Activated CD8-positive, alpha-beta memory T cell treated with anti-CD3 and anti-CD28 coated beads, Interleukin-2, amount 50 U/mL, for 24 hours (primary cell): ENCODE measurements at regions not wholly inside any gene's neighbourhood (a gene's known extent, or its start where the extent isn't known, plus 50 kb on each side); places are given as distances from the start of the nearest gene placed in this dataset.
"Not testable (repeated sequence)": the region's sequence is repeated elsewhere in the genome, so short reads cannot be mapped to it uniquely, and the experiment has no call there.

Experiments used
- DNase-seq: peaks from one replicate; pipeline ENCODE4 v3.0.0-alpha.2; 2020; ENCODE audit errors: extremely low read depth

DNA sequence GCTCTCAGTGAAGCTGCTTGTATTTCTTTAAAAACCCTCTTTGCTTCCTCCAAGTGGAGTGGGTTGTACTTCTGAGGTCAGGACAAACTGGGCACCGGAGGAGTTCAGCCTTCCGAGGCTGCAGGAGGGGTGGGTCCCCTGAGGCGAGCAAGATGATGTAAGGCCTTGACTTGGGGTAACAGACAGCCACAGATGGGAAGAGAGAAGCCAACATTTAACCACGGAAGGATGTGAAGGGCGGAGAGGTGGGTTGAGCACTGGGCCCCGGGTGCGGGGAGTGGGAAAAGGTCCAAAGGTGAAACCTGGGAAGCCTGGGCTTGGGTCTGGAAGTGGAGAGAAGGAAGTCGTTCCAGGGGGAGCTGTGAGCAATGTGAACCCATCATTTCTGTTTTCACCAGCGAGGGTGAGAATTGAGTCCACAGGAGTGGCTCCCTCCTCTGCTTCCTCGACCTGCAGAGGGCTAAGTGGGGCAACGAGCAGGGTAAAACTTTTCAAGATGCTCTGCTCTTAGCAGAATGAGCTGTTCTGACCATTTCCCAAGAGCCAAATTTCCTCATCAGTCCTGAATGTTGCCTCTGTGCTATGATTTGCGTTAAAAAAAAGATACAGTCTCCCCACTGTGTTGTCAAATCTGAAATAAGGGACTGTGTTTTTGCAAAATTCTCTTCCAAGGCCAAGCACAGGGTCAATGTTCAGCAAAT is 137.7 kb upstream of the CRHR1 start:
- DNase-seq: no peak

DNA sequence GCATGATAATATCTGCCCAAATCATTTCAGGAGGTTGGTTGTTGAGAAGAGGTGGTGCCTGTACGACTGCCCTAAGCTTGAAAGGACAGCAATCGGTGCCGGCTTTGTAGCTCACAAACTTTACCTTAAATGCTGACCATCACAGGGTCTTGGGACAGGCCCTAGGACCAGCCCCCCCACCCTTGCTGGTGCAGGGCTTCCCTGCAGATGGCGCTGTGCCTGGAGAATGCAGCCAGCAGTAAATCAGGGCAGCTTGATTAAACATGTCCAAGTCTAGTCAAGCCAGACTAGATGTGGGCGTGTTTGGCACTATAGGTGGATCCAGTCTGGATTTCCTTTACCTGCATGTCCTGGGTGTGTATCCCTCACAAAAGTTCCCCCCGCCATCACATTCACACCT is 135.5 kb upstream of the CRHR1 start:
- DNase-seq: no peak

DNA sequence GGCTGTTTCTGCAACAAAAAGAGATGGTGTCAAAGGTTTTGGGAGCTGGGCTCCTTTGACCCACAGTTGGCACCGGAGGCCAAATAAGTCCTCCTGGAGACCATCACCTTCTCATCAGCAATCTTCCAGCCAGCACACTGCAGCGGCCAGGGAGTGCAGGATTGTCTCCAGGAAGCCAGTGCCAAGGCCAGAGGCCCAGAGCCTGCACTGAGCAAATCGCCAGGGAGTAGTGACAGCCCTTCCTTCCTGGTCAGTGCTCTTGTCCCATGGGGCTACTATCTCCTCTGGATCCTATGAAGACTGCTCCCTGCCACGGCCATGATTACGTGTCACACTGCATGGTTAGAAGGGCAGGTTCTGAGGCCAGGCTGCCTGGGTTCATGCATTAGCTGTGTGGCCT is 134.3 kb upstream of the CRHR1 start:
- DNase-seq: no peak

DNA sequence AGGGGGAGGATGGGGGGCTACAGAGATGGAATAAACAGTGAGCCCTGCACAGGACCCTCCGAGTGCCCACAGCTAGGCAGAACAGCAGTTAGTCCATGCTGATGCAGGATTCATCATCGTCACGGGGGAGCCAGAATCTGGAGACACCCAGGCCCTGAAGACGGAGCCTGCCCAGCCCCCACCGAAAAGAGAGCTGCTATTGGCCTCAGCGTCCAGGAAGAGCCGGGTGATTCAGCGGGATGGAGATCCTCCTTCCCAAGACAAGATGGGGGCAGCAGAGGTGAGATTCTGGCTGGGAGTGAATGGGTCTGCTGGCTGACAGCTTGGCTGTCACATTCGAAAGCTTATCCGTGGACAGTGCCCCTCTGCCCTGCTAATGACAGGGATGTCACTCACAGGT is 133.6 kb upstream of the CRHR1 start:
- DNase-seq: no peak

DNA sequence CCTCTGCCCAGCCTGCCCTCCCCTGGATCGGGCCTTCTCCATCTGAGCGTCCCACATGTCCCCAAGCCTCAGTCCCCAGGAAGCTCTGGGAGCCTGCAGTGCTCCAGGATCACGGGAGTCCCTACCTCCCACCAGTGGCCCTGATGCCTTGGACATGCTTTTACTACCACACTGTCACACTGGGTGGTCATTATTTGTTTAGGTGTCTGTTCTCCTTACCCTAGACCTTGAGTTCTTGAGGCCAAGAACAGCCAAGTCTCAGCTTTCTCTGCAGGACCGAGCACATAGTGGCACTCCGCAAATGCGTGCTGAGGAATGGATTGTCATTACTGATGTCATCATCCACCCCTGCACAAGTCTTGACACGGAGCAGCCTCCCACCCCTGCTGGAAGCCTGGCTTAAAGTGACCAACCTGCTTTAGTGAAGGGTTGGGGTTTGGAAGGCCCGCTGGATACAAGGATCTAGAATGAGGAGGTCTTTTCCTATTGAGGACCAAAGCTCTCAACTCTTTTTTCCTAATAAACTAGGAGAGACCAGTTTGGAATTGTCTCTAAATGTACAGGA is 132.9 kb upstream of the CRHR1 start:
- no peak for DNase-seq

DNA sequence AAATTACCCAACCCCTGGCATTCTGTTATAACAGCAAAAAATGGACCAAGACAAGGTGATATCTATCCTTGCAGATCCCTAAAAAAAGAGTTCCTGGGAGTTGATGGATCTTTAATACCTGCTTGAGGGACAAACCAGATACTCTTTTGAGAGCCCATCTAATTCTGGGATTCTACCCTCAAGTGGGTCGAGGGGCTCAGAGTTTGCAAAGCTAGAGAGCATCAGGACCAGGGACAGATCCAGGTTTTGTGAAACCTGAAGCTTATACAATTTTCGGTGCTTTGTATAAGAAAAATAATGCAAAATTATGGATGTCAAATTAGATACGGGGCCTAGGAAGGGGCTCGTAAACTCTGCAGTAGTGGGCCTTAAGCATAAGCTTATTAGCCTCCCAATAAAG is 130.5 kb upstream of the CRHR1 start:
- no peak for DNase-seq

DNA sequence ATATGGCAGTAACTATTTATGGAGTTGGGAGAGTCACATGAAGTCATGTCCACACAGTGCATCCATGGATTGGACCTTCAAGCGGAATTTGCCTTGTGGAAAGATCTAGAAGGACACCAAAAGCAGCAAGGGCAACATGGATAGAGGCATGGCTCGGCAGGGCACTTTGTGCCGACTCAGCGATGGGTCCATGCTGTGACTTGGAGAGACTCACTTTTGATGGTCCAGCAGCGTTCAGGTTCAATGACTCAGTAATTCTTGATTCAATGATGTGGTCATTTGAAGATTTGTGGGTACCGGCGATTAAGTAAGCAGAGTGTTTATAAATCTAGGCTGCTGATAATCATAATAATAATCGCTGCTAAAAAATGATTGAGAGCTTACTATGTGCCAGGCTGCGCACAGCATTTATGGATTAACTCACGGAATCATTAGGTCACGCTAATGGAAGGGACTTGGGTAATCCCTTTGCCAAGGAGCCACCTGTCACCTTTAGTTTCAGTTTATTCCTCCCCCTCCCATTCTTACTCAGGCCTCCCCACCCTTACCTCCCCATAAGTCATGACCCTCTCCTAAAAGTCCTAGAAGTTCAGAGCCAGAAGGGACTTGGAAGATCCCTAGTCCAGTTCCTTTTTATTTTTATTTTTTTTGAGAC is 127.5 kb upstream of the CRHR1 start:
- no peak for DNase-seq

DNA sequence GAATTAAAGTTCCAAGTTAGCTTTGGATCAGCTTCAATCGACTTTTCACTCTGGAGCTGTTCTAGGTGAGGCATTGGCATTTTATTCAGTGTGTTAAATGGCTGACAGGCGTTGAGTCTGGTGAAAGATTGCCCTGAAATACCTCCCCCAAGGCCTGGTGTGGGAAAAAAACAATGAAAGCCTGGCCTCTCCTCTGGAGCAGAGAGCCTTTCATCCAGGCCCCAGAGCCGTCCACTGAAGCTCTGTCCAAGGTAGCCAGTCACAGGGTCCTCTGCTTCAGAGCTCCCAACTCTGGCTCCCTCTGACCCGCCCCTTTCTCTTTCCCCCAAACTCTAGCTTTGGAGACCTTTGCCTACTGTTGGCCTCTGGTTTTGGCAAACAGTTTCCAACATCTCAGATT is 123.6 kb upstream of the CRHR1 start:
- DNase-seq: no peak

DNA sequence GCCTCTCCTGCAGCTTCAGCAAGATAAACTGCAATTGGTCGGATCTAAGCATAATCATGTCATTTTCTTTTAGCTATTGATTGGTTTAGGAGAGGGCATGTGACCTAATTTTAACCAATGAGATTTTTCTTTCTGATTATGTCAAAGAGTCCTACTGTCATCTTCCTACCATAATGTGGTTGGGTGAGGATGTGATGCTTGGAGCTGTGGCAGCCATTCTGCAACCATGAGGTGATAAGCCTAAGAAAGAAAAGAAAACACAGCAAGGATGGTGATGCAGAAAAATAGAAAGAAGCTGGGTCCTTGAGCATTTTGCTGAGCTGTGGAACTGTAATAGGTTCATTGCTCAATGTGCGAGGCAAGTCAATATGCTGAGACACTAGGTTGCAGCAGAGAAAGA is 121.7 kb upstream of the CRHR1 start:
- DNase-seq: no peak

DNA sequence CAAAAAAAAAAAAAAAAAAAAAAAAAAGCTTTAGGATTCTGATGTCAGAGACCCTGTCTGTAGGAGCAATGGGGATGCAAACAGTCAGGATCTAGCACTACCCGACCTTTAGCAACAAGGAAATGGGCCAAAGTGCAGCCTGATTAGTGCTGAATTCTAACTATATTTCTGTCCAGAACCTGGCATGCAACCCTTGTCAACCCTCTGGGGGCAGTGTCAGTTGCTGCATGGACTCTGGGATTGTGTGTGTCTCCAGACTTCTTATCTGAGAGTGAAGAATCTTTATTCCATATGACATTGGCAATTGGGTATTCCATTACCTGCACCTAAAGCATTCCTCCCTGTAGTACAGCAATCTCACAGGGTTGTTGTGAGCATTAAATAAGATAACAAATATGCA is 120.3 kb upstream of the CRHR1 start:
- DNase-seq: no peak

DNA sequence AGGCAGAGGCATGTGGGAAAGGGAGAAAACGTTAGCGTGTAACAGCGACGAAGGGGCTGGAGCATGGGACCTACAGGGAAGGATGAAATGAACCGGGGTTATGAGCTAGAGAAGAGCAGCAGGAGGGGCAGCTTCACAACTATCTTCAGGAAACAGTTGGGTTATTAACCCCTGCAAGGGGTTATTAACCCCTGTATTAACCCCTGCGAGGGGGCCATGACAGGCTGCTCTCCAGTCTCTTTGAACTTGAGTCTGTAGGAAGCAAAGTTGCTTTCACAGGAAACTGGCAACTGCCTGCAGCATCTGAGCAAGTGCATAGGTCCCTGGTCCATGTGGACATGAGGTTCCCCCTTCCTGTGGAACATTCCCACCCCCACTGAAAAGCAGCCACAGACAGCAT is 119.2 kb upstream of the CRHR1 start:
- no peak for DNase-seq

DNA sequence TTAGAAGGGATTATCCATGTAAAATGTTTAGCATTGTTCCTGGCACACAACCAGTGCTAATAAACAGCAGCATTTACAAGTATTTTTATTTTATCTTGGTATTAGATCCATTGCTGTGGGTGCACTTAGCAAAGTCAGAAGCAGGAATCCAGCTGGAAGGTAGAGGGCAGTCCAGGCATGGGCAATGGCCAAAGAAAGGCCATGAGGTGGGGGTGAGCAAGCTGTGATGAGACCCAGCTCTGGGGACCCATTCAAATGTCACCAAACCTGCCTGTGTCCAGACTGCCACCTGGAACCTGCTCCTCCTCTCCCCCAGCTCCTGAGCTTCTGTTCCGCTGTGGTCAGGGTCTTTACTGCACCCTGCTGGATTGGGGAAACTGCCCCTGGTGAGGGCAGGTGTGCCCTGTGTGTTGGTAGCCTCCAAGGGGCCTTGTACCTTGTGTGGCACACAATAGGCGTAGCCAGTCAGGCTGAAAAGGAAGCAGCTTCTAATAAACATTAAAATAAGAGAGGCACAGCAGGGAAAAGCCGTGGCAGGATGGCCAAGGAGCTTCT is 118.0 kb upstream of the CRHR1 start:
- DNase-seq: no peak

DNA sequence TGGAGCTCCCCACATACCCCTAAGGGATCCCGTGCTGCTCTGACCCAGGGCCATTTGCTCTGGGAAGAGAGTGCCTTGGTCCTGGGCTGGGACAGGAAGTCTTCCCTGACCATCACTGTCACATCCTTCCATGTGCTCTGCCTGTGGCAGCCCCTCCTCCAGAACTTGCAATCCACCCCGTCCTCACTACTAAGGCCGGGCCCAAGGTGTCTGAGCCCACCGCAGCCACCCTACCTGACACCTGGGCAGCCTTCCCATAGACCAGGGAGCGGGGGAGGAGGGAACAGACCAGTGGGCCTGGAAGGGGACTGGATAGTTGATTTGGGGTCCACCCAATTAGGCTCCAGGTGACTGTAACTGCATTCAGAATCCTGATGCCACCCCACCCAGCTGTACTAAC is 117.5 kb upstream of the CRHR1 start:
- no peak for DNase-seq

DNA sequence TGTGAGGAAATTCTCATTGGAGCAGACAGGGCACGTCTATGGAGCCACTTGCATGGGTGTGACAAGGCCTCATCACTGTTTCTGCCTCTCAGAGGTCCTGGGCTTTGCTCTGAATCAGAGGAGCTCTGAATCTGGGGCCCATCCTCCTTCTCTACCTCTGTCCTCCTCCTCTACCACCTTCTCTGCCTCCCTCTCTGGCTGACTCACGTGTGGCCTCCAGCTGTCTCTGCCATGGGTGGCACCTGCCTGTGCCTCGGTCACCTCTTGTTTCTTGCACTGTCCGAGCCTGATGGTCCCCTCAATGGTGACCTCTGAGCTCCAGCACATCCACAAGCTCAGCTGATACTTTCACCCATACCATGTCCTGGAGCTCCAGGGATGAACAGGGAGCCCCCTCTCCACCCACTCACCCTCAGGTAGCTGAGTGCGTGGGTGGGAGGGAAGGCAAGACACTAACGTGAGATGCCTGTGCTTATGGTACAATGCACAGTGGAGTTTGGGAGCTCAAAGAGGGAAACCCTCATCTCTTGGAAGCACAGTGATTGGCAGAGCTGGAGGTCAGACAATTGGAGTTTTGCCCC is 116.4 kb upstream of the CRHR1 start:
- no peak for DNase-seq

DNA sequence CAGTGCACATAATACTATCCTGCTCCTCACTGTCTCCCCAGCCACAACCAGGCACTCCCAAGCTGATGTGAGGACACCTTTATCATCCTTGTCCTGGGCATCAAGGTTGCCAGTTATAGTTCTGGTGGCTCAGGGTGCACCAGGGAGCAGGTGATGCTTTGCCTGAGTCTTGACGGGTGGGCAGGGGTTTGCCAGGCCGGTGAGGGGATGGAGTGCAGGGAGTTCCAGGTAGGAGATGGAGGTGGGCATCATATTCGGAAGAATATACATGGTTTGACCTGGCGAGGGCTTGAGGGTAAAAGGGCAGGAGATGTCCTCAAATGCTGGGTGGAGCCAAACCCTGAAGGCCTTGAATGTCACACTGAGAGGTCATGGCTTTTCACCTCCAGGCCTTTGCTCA is 115.8 kb upstream of the CRHR1 start:
- DNase-seq: no peak

DNA sequence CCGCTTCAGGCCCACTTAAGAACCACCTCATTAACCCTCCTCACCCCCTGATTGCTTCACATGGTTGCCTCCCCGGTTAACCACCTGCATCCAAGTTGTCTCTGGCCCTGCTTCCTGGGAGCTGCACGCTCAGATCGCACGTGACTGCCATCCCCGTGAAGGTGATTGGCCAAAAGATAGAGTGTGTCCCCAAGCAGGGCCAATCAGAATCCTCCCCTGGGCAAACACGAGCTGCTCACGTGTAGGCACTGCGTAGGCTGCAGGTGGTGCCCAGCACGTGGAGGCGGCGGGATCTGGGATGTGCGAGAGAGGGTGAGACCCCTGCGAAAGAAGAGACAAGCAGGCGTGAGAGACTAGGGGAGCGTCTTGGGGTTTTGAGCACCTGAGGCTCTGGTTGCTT is 111.8 kb upstream of the CRHR1 start:
- DNase-seq: no peak

DNA sequence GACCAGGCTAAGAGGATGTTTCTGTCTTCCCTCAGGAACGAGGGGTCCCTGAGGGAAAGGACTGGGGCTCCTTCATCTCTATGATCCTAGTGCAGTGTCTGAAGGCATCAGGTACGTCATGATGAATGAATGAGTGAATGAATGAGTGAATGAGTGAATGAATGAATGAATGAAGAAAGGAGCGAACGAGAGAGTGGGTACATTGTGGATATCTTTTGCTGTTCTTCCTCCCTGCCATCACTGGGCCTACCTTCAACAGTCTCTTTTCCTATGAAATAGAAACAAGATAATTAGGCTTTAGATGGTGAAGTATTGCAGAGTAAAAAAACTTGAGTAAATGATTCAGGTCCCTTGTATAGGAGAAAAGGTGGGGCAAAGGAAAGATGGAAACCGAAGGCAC is 111.3 kb upstream of the CRHR1 start:
- no peak for DNase-seq

DNA sequence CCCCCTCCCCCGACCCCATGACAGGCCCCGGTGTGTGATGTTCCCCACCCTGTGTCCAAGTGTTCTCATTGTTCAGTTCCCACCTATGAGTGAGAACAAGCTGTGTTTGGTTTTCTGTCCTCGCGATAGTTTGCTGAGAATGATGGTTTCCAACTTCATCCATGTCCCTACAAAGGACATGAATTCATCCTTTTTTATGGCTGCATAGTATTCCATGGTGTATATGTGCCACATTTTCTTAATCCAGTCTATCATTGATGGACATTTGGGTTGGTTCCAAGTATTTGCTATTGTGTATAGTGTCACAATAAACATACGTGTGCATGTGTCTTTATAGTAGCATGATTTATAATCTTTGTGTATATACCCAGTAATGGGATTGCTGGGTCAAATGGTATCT is 110.4 kb upstream of the CRHR1 start:
- not testable (repeated sequence) for DNase-seq

DNA sequence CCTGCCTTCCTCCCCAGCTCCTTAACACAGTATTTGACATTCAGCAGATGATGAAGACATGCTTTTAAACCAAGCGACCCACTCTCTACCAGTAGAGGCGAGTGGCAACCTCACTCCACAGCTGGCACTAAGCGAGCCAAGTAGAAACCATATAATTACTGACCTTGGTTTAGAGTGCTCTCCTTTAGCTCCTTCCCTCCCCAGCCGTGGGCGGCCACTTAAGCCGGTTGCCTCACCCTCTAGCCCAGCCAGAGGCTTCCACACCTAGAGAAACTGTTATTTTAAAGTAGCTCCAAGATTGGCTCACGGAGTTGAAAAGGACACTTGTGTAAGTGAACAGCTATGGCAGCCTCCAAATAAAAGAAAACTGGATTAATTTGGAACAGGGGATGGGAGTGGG is 109.1 kb upstream of the CRHR1 start:
- DNase-seq: no peak

DNA sequence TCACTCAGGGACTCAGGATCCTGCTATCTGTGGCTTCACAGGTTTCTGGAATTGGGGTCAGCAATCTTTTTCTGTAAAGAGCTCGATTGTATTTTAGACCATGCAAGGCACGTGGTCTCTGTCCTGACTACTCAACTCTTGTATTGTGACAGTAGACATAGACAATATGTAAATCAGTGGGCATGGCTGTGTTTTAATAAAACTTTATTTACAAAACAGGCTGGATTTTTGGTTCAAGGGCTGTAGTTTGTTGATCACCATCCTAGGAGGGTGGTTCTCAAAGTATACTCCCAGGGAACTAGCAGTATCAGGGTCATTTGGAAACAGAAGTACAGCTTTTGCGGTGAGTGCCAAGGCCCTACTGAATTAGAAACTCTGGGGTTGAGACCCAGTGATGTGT is 108.2 kb upstream of the CRHR1 start:
- DNase-seq: no peak

DNA sequence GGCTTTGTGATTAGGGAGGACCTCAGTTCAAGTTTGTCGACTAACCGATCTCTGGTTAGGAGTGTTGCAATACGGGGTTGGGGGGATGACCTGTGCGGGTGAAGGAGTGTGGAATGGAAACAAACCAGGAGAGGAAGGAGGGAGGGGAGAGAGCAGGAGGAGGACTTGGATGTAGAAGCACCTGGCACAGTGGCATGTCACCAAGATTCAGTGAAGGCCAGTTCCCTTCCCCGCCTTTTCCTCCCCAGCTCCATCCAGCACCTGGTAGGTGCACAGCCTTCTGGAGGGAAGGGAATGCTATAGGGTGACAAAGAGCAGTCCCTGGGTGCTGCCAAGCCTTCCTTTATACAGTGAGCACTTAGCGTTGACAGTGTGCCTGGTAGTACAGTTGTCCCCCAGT is 107.4 kb upstream of the CRHR1 start:
- DNase-seq: no peak

DNA sequence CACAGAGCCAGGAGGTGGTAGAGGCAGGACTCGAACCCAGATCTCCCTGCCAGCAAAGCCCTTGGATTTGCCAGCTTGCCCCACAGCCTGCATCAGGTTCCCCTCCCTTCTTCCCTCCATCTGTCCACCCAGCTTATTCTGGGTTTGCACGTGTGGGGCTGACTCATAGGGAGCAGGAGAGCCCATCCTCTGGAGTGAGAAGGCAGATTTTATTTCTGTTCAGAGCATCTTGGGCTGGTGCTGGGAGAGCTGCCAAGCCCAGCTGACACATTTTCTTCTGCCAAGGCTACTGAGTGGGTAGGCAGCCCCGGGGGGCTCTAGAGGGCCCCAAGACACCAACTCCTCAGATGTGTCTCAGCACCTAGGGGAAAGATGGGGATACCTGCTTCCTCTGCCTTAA is 106.3 kb upstream of the CRHR1 start:
- no peak for DNase-seq

DNA sequence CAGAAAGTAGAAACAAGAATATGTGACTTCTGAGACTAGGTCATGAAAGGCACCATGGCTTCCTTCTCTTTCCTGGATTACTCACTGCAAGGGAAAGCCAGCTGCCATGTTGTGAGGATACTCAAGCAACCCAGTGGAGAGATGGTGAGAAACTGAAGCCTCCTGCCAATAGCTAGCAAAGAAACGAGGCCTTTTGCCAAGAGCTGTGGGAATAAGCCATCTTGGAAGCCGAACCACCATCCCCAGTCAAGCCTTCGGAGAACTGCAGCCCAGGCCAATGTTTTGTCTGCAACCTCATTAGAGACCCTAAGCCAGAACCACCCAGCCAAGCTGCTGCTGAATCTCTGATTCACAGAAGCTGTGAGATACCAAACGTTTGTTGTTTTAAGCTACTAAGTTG is 104.7 kb upstream of the CRHR1 start:
- DNase-seq: no peak
